Epithelial cell of proximal tubule (primary cell): ENCODE measurements at regions not wholly inside any gene's neighbourhood (a gene's known extent, or its start where the extent isn't known, plus 50 kb on each side); places are given as distances from the start of the nearest gene placed in this dataset.

Source experiments
- DNase-seq: peaks from one replicate; pipeline ENCODE4 v3.0.0-alpha.2; 2011; ENCODE audit warnings: low read depth
- H3K4me3 ChIP-seq: 2 replicates; pipeline ENCODE4 v1.5.1; 2011; ENCODE audit warnings: low read depth, mild to moderate bottlenecking, low read length
- CTCF ChIP-seq: conservative IDR thresholded peaks from 2 replicates; pipeline ENCODE4 v1.5.1; 2012; ENCODE audit warnings: low read depth, mild to moderate bottlenecking, low read length

- H3K4me3 ChIP-seq, result no peak overlapping the region
- DNase-seq, result no peak
- no peak for TF ChIP-seq CTCF
Measured at GRCh38 chr16:61277849-61278248, 758.4 kb downstream of the CDH8 start.

- DNase-seq, result no peak
- no peak overlapping the region for H3K4me3 ChIP-seq
- TF ChIP-seq CTCF, result no peak
Measured at GRCh38 chr16:61274211-61274610, 762.0 kb downstream of the CDH8 start.

DNA sequence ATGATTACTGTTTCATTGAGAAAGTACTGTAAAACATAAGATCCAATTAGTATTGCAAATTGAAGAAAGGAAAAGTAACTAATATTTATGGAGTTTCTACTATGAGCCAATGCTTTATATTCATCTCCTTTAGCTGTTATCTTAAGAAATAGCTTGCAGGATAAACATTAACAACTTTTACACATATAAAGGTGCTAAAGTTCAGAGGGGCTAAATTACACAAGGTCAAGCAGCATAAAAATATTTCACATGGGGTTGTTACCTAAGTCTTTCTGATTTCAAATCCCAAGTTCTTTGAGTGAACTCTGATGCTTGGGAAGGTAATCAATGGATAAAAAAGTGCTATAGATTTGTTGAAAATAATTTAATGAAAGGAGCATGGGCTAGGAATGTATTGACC is 765.5 kb downstream of the CDH8 start:
- DNase-seq, result no peak

DNA sequence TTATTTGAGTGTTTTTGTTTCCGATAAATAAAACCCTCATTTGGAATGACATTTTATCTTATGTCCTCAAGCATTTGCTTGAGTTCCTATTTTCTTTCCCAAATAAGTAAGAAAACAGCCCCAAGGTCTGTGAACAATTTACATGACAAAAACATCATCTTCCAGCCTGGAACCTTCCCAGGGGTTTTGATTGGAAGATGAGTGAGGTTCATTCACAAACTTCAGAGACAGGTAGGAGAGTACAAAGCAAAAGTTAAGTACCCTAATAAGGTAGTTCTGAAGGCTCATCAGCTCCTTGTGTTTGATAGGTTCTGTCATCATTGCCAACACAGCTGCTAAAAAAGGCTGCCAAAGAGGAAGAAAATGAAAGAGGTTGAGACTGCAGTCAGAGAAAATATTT is 772.8 kb downstream of the CDH8 start:
- no peak overlapping the region for H3K4me3 ChIP-seq
- TF ChIP-seq CTCF, result no peak
- no peak for DNase-seq

More for the DNA sequence above, 765.5 kb downstream of the CDH8 start:
- H3K4me3 ChIP-seq, result no peak overlapping the region
- no peak for TF ChIP-seq CTCF

DNA sequence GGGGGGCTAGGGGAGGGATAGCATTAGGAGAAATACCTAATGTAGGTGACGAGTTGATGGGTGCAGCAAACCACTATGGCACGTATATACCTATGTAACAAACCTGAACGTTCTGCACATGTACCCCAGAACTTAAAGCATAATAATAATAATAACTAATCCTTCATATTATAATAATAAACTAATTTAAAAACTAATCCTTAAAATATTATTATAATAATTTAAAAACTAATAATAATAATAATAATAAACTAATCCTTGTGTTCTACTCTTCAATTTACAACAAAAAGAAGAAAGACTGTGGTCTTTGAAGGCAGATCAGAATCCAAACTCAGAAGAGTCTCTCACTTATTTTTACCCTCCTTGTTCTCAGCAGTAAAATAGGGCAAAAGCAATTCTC is 774.9 kb downstream of the CDH8 start:
- TF ChIP-seq CTCF, result no peak
- DNase-seq, result no peak
- no peak overlapping the region for H3K4me3 ChIP-seq

DNA sequence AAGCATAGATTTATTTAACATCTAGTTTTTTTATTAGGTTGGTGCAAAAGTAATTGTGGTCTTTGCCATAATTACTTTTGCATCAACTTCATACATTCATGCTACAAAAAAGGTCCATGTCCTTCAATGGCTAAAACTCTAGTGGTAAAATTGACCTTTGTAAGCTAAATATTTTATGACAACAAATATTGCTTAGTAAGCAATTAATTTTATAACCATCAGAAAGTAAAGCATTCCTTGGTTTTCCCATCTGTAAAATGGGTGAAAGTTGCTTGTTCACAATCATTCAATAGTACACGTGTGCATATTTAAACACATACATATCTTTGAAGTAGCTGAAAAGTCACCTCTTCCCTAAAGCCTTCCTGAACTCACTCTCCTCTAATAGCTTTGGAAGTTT is 789.6 kb downstream of the CDH8 start:
- no peak for TF ChIP-seq CTCF
- H3K4me3 ChIP-seq, result no peak overlapping the region
- DNase-seq, result no peak

- no peak for TF ChIP-seq CTCF
- H3K4me3 ChIP-seq, result no peak overlapping the region
- no peak for DNase-seq
Measured at GRCh38 chr16:61243954-61244353, 792.3 kb downstream of the CDH8 start.
